ENCODE measurements at regions not wholly inside any gene's neighbourhood (a gene's known extent, or its start where the extent isn't known, plus 50 kb on each side); places are given as distances from the start of the nearest gene placed in this dataset.

DNA sequence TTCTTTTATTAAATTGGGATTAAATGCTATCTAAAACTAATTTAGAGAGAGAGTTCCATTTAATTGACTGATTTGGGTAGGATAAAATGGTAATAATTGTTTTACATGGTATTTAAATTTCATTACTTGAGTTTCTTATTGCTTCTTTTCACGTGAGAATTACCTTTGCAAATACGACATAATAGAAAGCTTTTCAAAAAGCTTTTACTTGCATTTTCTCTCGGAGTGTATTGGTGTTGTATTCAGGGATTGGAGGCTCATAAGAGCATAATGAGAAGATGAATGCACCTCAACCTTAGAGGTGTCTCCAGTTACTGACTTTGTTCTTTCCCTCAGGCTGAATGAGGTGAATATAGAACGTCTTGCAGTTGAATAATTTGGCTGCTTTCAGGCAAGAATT is 67.4 kb upstream of the CPHXL start (continued):
- no peak for TF ChIP-seq BCL3 (IDR thresholded peaks at IDR 0.05)
- TF ChIP-seq RAD21 (conservative IDR thresholded peaks at IDR 0.05 in 1 of 2, IDR thresholded peaks at IDR 0.05 in 1 of 2) = no peak
- TF ChIP-seq, protein P1, sequence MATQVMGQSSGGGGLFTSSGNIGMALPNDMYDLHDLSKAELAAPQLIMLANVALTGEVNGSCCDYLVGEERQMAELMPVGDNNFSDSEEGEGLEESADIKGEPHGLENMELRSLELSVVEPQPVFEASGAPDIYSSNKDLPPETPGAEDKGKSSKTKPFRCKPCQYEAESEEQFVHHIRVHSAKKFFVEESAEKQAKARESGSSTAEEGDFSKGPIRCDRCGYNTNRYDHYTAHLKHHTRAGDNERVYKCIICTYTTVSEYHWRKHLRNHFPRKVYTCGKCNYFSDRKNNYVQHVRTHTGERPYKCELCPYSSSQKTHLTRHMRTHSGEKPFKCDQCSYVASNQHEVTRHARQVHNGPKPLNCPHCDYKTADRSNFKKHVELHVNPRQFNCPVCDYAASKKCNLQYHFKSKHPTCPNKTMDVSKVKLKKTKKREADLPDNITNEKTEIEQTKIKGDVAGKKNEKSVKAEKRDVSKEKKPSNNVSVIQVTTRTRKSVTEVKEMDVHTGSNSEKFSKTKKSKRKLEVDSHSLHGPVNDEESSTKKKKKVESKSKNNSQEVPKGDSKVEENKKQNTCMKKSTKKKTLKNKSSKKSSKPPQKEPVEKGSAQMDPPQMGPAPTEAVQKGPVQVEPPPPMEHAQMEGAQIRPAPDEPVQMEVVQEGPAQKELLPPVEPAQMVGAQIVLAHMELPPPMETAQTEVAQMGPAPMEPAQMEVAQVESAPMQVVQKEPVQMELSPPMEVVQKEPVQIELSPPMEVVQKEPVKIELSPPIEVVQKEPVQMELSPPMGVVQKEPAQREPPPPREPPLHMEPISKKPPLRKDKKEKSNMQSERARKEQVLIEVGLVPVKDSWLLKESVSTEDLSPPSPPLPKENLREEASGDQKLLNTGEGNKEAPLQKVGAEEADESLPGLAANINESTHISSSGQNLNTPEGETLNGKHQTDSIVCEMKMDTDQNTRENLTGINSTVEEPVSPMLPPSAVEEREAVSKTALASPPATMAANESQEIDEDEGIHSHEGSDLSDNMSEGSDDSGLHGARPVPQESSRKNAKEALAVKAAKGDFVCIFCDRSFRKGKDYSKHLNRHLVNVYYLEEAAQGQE (IDR thresholded peaks at IDR 0.05) = no peak
- TF ChIP-seq POLR2A (IDR thresholded peaks at IDR 0.05; ENCODE audit: low read length) = no peak
- no peak for TF ChIP-seq TP53 (CRISPR knock-in tag; IDR thresholded peaks at IDR 0.05)
- TF ChIP-seq MAZ (IDR thresholded peaks at IDR 0.05; ENCODE audit: borderline replicate concordance, low read depth, low read length) = no peak
- TF ChIP-seq RARB (CRISPR knock-in tag; IDR thresholded peaks at IDR 0.05) = no peak

GRCh38 chr16:75794426-75794825 is 68.1 kb upstream of the CPHXL start:
- no peak for ATAC-seq

GRCh38 chr16:75798714-75799113 is 72.4 kb upstream of the CPHXL start:
- ChIA-PET POLR2A (interaction anchor here (0.7 kb wide), 1 partner anchor 26 kb away, joined by 4 read pairs; no protein-coding TSS in a partner anchor), CTCF (interaction anchor here (1.2 to 1.6 kb wide), 2 partner anchors 9 to 11 kb away, joined by 3 to 4 read pairs; no protein-coding TSS in a partner anchor)
- WGBS (ENCODE audit: missing lambda C conversion rate) = 9% methylated on average over 4 of the region's 4 CpGs
- Histone ChIP-seq H3K4me3 (no peak overlapping the region), H3K4me2 (no peak overlapping the region), H3K4me1 (no peaks in the 10 kb centered on the region), H3K27ac (no peak overlapping the region), H3K9me3 (no peaks in the 10 kb centered on the region)
- DNase-seq (ENCODE audit: low read depth in 1 of 2, low spot score in 1 of 2) (no peak), ATAC-seq (no peak), FAIRE-seq (no peak)
- TF ChIP-seq GATA3 (IDR thresholded peaks at IDR 0.05; ENCODE audit: borderline replicate concordance) (no peak), CHD4 (IDR thresholded peaks at IDR 0.05; ENCODE audit: borderline replicate concordance) (no peak), RFX5 (IDR thresholded peaks at IDR 0.05) (no peak), NFE2L2 (conservative IDR thresholded peaks at IDR 0.05; ENCODE audit: low read length) (no peak), RARB (CRISPR knock-in tag; IDR thresholded peaks at IDR 0.05) (no peak), KDM1A (IDR thresholded peaks at IDR 0.05; ENCODE audit: low read depth) (no peak), BCL3 (IDR thresholded peaks at IDR 0.05) (no peak), FOSB (CRISPR knock-in tag; IDR thresholded peaks at IDR 0.05) (no peak), ATOH8 (CRISPR knock-in tag; IDR thresholded peaks at IDR 0.05; ENCODE audit: low read depth) (no peak), NPAS2 (CRISPR knock-in tag; IDR thresholded peaks at IDR 0.05; ENCODE audit: borderline replicate concordance) (no peak), NR3C1 (IDR thresholded peaks at IDR 0.05) (no peak), KDM5A (IDR thresholded peaks at IDR 0.05) (no peak)
- TF ChIP-seq, protein P2, sequence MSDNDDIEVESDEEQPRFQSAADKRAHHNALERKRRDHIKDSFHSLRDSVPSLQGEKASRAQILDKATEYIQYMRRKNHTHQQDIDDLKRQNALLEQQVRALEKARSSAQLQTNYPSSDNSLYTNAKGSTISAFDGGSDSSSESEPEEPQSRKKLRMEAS (IDR thresholded peaks at IDR 0.05) = no peak

More at GRCh38 chr16:75794426-75794825, 68.1 kb upstream of the CPHXL start:
- 19% methylated on average over 4 of the region's 4 CpGs for WGBS (ENCODE audit: missing lambda C conversion rate)
- no peaks in the 10 kb centered on the region for H3K9me3 ChIP-seq
- FAIRE-seq = no peak
- H3K4me3 ChIP-seq = no peak overlapping the region
- ChIA-PET CTCF (interaction anchor here (0.9 kb wide), 1 partner anchor 1377 kb away, joined by 3 read pairs; no protein-coding TSS in a partner anchor), POLR2A (no interaction called here)
- TF ChIP-seq GATA3 (IDR thresholded peaks at IDR 0.05; ENCODE audit: borderline replicate concordance) (no peak), ZFP36 (IDR thresholded peaks at IDR 0.05; ENCODE audit: borderline replicate concordance, partially characterized antibody) (no peak), KDM1A (IDR thresholded peaks at IDR 0.05; ENCODE audit: low read depth) (no peak), HOXA7 (CRISPR knock-in tag; IDR thresholded peaks at IDR 0.05) (no peak), ESRRA (IDR thresholded peaks at IDR 0.05; ENCODE audit: borderline replicate concordance, low read length) (no peak), RCOR1 (IDR thresholded peaks at IDR 0.05; ENCODE audit: low read depth, low read length) (no peak)
- TF ChIP-seq, protein P3, sequence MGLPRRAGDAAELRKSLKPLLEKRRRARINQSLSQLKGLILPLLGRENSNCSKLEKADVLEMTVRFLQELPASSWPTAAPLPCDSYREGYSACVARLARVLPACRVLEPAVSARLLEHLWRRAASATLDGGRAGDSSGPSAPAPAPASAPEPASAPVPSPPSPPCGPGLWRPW (IDR thresholded peaks at IDR 0.05) = no peak
- H3K4me2 ChIP-seq = no peak overlapping the region
- no peak for DNase-seq (ENCODE audit: low read depth in 1 of 2, low spot score in 1 of 2)
- H3K27ac ChIP-seq = no peak overlapping the region
- H3K4me1 ChIP-seq = no peaks in the 10 kb centered on the region
